HepG2 (cell line): ENCODE measurements at regions not wholly inside any gene's neighbourhood (a gene's known extent, or its start where the extent isn't known, plus 50 kb on each side); places are given as distances from the start of the nearest gene placed in this dataset.

Experiments
- ATAC-seq: fragments of 200-7000 bp; cut with Tn5 transposase; 3 replicates; pipeline ENCODE4 v1.9.1; 2020; ENCODE audit warnings: mild to moderate bottlenecking, moderate library complexity
- BruUV-seq: library from RNA; stranded (reverse); fragments of 400-500 nt; replicated peaks from 2 replicates; lab custom pipeline; 2021; lab: Mats Ljungman, UMichigan
- CTCF ChIA-PET: fragments of 300-600 bp; formaldehyde crosslinking; extraction: SDS; loops from one replicate; lab custom pipeline; 2021; ENCODE audit warnings: low total read pairs, inconsistent platforms, low intra/inter-chr PET ratio; lab: Yijun Ruan, JAX
- POLR2A ChIA-PET: fragments of 350-600 bp; sonication (Branson Sonifier 250); formaldehyde crosslinking; loops from one replicate; lab custom pipeline; 2020; ENCODE audit warnings: antibody characterized with exemption, inconsistent platforms; lab: Yijun Ruan, JAX
- DNase-seq: peaks from one replicate; pipeline ENCODE4 v3.0.0-alpha.2; 2015; ENCODE audit warnings: low spot score
- FAIRE-seq: peaks from 3 replicates; lab custom pipeline; 2011; peaks lifted over from hg19 to GRCh38; lab: Jason Lieb, UNC
- H2AFZ ChIP-seq: one replicate; pipeline ENCODE4 v1.6.1; 2011; ENCODE audit warnings: low read length, inconsistent platforms
- H3K27ac ChIP-seq: fragments of 300-600 bp; 3 replicates; pipeline ENCODE4 v1.8.0; 2011; ENCODE audit warnings: mixed run types, mild to moderate bottlenecking, mixed read lengths, low read length, inconsistent platforms; ENCODE audit not compliant: insufficient read depth; ENCODE audit errors: extremely low read length
- H3K27me3 ChIP-seq, 2 experiments: fragments of 200-600 bp in 1 of 2; 2 replicates in 1 of 2; 3 replicates in 1 of 2; pipeline versions ENCODE4 v1.6.0 to v1.8.0; 2011; ENCODE audit warnings: low read length in 2 of 2, mild to moderate bottlenecking in 2 of 2, moderate library complexity in 2 of 2, inconsistent platforms in 1 of 2; ENCODE audit not compliant: insufficient read depth in 2 of 2, control insufficient read depth in 1 of 2
- H3K36me3 ChIP-seq, 2 experiments: fragments of 200-600 bp in 1 of 2; replicated peaks in 1 of 2; 2 replicates in 1 of 2; 3 replicates in 1 of 2; pipeline versions ENCODE4 v1.5.1 to v1.8.0; 2011; ENCODE audit warnings: low read length in 2 of 2, inconsistent platforms in 1 of 2; ENCODE audit not compliant: insufficient read depth in 2 of 2, control insufficient read depth in 1 of 2
- H3K4me1 ChIP-seq: 2 replicates; pipeline ENCODE4 v1.5.1; 2012; ENCODE audit warnings: low read length, inconsistent platforms; ENCODE audit not compliant: insufficient read depth
- H3K4me2 ChIP-seq: 2 replicates; pipeline ENCODE4 v1.6.0; 2011; ENCODE audit warnings: low read depth, low read length, inconsistent platforms
- H3K4me3 ChIP-seq, 3 experiments: fragments of 200-600 bp in 1 of 3; sonication (generic), shearing (Covaris generic) in 1 of 3; replicated peaks in 1 of 3; 2 replicates each; pipeline ENCODE4 v1.5.1; 2011 to 2016; ENCODE audit warnings: low read length in 3 of 3, inconsistent platforms in 2 of 3, low read depth in 2 of 3, mild to moderate bottlenecking in 2 of 3, control low read depth in 1 of 3, mixed read lengths in 1 of 3; ENCODE audit not compliant: insufficient read depth in 1 of 3
- H3K79me2 ChIP-seq: one replicate; pipeline ENCODE4 v1.6.1; 2011; ENCODE audit warnings: low read length, inconsistent platforms; ENCODE audit not compliant: insufficient read depth
- H3K9ac ChIP-seq: 2 replicates; pipeline ENCODE4 v1.6.0; 2011; ENCODE audit warnings: mild to moderate bottlenecking, low read depth, low read length, inconsistent platforms; ENCODE audit not compliant: insufficient read depth
- H3K9me3 ChIP-seq: 2 replicates; pipeline ENCODE4 v1.5.1; 2012; ENCODE audit warnings: mild to moderate bottlenecking, low read length
- H4K20me1 ChIP-seq: 2 replicates; pipeline ENCODE4 v1.6.0; 2011; ENCODE audit warnings: inconsistent platforms, mild to moderate bottlenecking, low read length, moderate library complexity; ENCODE audit not compliant: insufficient read depth
- ATF1 ChIP-seq: IDR thresholded peaks from 2 replicates; pipeline ENCODE4 v1.6.1; 2016; ENCODE audit warnings: mild to moderate bottlenecking, control low read depth
- HNF4A ChIP-seq: sonication (generic); formaldehyde crosslinking; IDR thresholded peaks from 2 replicates; pipeline ENCODE4 v1.4.0; 2020; ENCODE audit warnings: missing genetic modification reagents
- MEF2D ChIP-seq: sonication (generic); formaldehyde crosslinking; IDR thresholded peaks from 2 replicates; pipeline ENCODE4 v1.5.1; 2020; ENCODE audit warnings: mild to moderate bottlenecking, missing genetic modification reagents
- PCBP2 ChIP-seq: fragments of 200-400 bp; formaldehyde crosslinking; optimal IDR thresholded peaks from 2 replicates; pipeline ENCODE3; 2018; ENCODE audit warnings: low read length, low read depth; ENCODE audit not compliant: poor library complexity, severe bottlenecking
- RARG ChIP-seq: sonication (generic); formaldehyde crosslinking; IDR thresholded peaks from 2 replicates; pipeline ENCODE4 v1.4.0; 2020; ENCODE audit warnings: low read depth, mild to moderate bottlenecking, missing genetic modification reagents
- TBL1XR1 ChIP-seq: fragments of 150-350 bp; IDR thresholded peaks from 2 replicates; pipeline ENCODE4 v1.6.1; 2014; ENCODE audit warnings: borderline replicate concordance, low read length; ENCODE audit not compliant: partially characterized antibody
- XBP1 ChIP-seq: sonication (generic); formaldehyde crosslinking; IDR thresholded peaks from 2 replicates; pipeline ENCODE4 v1.5.0; 2020; ENCODE audit warnings: missing genetic modification reagents
- YY1 ChIP-seq: IDR thresholded peaks from 2 replicates; pipeline ENCODE4 v1.6.1; 2011; ENCODE audit warnings: low read length, low read depth, moderate library complexity, mild to moderate bottlenecking; ENCODE audit not compliant: insufficient read depth, insufficient replicate concordance
- ZFP62 ChIP-seq: sonication (generic); formaldehyde crosslinking; IDR thresholded peaks from 2 replicates; pipeline ENCODE4 v1.4.0; 2020; ENCODE audit warnings: missing genetic modification reagents
- ZNF451 ChIP-seq: sonication (generic); formaldehyde crosslinking; IDR thresholded peaks from 2 replicates; pipeline ENCODE4 v1.5.0; 2020; ENCODE audit warnings: mild to moderate bottlenecking, missing genetic modification reagents
- ZNF674 ChIP-seq: sonication (generic); formaldehyde crosslinking; IDR thresholded peaks from 2 replicates; pipeline ENCODE4 v1.5.0; 2020; ENCODE audit warnings: low read depth, mild to moderate bottlenecking, missing genetic modification reagents
- WGBS: methylation state at CpG from one replicate; pipeline ENCODE4 v1.1.6; 2017; ENCODE audit warnings: low lambda C conversion rate; 5-methylcytosine and 5-hydroxymethylcytosine counted together
- in situ Hi-C: cut with HindIII; loops from 2 replicates; pipeline ENCODE4 v1.10.0; 2017; ENCODE audit warnings: low pct_unique_long_range_greater_than_20kb; ENCODE audit not compliant: extremely low pct_ligation_motif_present
- intact Hi-C: fragments of 100-400 bp; cut with micrococcal nuclease; formaldehyde crosslinking; loops from one replicate; pipeline ENCODE4 v1.10.0; 2022; ENCODE audit not compliant: unreplicated experiment
- TF ChIP-seq, protein P1 (sequence below): sonication (generic); formaldehyde crosslinking; IDR thresholded peaks from 2 replicates; pipeline ENCODE4 v1.5.1; 2020; ENCODE audit warnings: mild to moderate bottlenecking, missing genetic modification reagents

- in situ Hi-C loops, result no loop called here
Measured at GRCh38 chr14:56351861-56352260, 227.7 kb upstream of the TMEM260 start.

More at GRCh38 chr14:56351861-56352260, 227.7 kb upstream of the TMEM260 start:
- WGBS, result 0% methylated on average over 4 of the region's 4 CpGs
- no TSS peak for BruUV-seq
- no peaks in the 10 kb centered on the region for H3K4me1 ChIP-seq
- H3K27me3 ChIP-seq, result no peaks in the 10 kb centered on the region
- POLR2A ChIA-PET, result no interaction called here
- FAIRE-seq (no peak), ATAC-seq (no peak), DNase-seq (no peak)
- no peak overlapping the region for H3K27ac ChIP-seq
- H3K9me3 ChIP-seq, result no peaks in the 10 kb centered on the region
- no peak overlapping the region for H3K9ac ChIP-seq
- no peak overlapping the region for H3K4me2 ChIP-seq
- H4K20me1 ChIP-seq, result no peaks in the 10 kb centered on the region
- TF ChIP-seq ZNF674 (CRISPR knock-in tag) (no peak), TBL1XR1 (no peak), ATF1 (CRISPR knock-in tag) (no peak), ZFP62 (no peak), PCBP2 (no peak), YY1 (no peak), MEF2D (CRISPR knock-in tag) (no peak), RARG (CRISPR knock-in tag) (no peak), HNF4A (CRISPR knock-in tag) (no peak), XBP1 (CRISPR knock-in tag) (no peak), ZNF451 (CRISPR knock-in tag) (no peak)
- TF ChIP-seq, protein P1, sequence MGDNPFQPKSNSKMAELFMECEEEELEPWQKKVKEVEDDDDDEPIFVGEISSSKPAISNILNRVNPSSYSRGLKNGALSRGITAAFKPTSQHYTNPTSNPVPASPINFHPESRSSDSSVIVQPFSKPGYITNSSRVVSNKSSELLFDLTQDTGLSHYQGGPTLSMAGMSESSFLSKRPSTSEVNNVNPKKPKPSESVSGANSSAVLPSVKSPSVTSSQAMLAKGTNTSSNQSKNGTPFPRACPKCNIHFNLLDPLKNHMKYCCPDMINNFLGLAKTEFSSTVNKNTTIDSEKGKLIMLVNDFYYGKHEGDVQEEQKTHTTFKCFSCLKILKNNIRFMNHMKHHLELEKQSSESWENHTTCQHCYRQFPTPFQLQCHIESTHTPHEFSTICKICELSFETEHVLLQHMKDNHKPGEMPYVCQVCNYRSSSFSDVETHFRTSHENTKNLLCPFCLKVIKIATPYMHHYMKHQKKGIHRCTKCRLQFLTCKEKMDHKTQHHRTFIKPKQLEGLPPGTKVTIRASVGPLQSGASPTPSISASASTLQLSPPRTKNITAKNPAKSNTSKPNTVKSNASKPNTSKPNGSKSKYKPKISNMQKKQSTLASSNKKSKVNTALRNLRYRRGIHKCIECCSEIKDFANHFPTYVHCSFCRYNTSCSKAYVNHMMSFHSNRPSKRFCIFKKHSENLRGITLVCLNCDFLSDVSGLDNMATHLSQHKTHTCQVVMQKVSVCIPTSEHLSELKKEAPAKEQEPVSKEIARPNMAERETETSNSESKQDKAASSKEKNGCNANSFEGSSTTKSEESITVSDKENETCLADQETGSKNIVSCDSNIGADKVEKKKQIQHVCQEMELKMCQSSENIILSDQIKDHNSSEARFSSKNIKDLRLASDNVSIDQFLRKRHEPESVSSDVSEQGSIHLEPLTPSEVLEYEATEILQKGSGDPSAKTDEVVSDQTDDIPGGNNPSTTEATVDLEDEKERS, result no peak
- H3K36me3 ChIP-seq, result no peaks in the 10 kb centered on the region
- CTCF ChIA-PET, result no interaction called here
- no peak overlapping the region for H3K4me3 ChIP-seq
- intact Hi-C loops, result no loop called here
- no peak overlapping the region for H2AFZ ChIP-seq
- H3K79me2 ChIP-seq, result no peaks in the 10 kb centered on the region
